ENCODE measurements at regions not wholly inside any gene's neighbourhood (a gene's known extent, or its start where the extent isn't known, plus 50 kb on each side); places are given as distances from the start of the nearest gene placed in this dataset.
"Not testable (repeated sequence)": the region's sequence is repeated elsewhere in the genome, so short reads cannot be mapped to it uniquely, and the experiment has no call there.

DNA sequence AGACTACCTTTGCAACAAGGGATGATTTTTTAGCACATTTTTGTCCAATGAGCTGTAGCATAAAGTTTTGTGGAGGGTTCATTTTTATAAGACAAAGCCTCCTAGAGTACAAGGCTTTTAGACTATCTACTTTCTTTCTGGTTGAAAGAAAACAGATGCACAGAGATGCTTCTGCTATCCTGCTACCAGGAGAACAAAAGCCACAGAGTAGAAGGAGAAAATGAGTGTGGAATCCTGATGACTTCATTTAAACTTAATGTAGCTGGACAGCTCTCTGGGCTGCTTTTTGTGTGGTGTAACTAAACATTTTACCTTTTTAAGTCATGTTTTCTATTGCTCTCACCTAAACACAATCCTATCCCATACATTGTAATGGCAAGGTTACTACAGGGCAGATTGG is 1009.4 kb downstream of the TLE1 start:
- Histone ChIP-seq H3K9me3 (no peaks in the 10 kb centered on the region), H3K27me3 (no peaks in the 10 kb centered on the region), H3K4me1 (peaks cover 0 to 19% (median 16%) of the 10 kb centered on the region in 4 donors), H3K36me3 (no peaks in the 10 kb centered on the region), H3K4me3 (no peak overlapping the region), H3K27ac (peak overlapping the region in 3 of 4 donors; percentile 36 to 70 (median 40))
- intact Hi-C loops (cut with DNase I): no loop called here
- DNase-seq: no peak
- TF ChIP-seq, protein P1, sequence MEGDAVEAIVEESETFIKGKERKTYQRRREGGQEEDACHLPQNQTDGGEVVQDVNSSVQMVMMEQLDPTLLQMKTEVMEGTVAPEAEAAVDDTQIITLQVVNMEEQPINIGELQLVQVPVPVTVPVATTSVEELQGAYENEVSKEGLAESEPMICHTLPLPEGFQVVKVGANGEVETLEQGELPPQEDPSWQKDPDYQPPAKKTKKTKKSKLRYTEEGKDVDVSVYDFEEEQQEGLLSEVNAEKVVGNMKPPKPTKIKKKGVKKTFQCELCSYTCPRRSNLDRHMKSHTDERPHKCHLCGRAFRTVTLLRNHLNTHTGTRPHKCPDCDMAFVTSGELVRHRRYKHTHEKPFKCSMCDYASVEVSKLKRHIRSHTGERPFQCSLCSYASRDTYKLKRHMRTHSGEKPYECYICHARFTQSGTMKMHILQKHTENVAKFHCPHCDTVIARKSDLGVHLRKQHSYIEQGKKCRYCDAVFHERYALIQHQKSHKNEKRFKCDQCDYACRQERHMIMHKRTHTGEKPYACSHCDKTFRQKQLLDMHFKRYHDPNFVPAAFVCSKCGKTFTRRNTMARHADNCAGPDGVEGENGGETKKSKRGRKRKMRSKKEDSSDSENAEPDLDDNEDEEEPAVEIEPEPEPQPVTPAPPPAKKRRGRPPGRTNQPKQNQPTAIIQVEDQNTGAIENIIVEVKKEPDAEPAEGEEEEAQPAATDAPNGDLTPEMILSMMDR (IDR thresholded peaks at IDR 0.05): no peak
- peak in 3 of 4 donors; percentile 27 to 54 (median 27) for TF ChIP-seq POLR2AphosphoS5 (IDR thresholded peaks at IDR 0.05)

DNA sequence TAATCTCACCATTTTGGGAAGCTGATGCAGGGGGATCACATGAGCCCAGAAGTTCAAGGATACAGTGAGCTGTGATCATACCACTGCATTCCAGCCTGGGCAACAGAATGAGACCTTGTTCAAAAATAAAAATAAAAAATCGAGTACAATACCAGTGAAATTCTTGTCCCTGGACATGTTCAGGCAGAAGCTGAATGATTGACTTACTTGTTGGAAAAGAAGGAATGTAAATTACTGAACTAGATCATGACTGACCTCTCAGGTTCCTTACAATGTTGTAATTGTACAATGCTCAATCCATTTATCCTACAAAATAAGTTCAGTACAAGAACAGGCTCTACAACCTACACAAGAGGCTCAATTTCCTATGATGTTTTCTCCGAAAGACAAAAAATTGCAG is 1010.4 kb downstream of the TLE1 start:
- Histone ChIP-seq H3K9me3 (no peaks in the 10 kb centered on the region), H3K4me3 (no peak overlapping the region), H3K4me1 (peaks cover 0 to 19% (median 16%) of the 10 kb centered on the region in 4 donors), H3K36me3 (no peaks in the 10 kb centered on the region), H3K27ac (peak overlapping the region in 1 of 4 donors; percentile 70), H3K27me3 (no peaks in the 10 kb centered on the region)
- intact Hi-C loops (cut with DNase I): no loop called here
- no peak for DNase-seq
- 66 to 89% methylated on average over 2 of the region's 2 CpGs for WGBS, 2 donors
- no peak for TF ChIP-seq POLR2A (IDR thresholded peaks at IDR 0.05)

DNA sequence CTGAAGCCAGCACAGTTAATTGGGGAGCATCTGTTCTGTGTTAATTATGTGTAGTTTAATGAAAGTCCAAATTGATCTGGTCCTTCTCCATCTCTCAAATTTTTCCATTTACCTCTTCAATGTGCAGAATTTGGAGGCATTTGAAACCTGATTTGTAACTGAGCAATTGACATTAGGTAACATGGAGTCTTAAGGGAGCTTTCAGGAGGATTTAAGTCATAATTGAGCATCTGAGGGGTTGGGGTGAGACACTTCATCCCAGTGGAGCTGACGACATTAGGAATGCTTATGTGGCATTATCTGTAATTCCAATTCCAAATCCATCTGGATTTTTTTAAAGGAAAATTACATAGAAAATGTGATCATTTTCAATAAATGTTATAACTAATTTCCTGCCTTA is 1015.9 kb downstream of the TLE1 start:
- Histone ChIP-seq H3K27ac (no peak overlapping the region), H3K27me3 (no peaks in the 10 kb centered on the region), H3K4me3 (no peak overlapping the region), H3K9me3 (no peaks in the 10 kb centered on the region), H3K36me3 (no peaks in the 10 kb centered on the region), H3K4me1 (no peaks in the 10 kb centered on the region)
- DNase-seq: no peak
- intact Hi-C loops (cut with DNase I): no loop called here
- 73 to 82% methylated on average over 1 of the region's 1 CpG for WGBS, 2 donors
- TF ChIP-seq POLR2AphosphoS5 (IDR thresholded peaks at IDR 0.05) (no peak), POLR2A (IDR thresholded peaks at IDR 0.05) (no peak), EP300 (IDR thresholded peaks at IDR 0.05) (no peak)
- TF ChIP-seq, protein P1 (IDR thresholded peaks at IDR 0.05): no peak

DNA sequence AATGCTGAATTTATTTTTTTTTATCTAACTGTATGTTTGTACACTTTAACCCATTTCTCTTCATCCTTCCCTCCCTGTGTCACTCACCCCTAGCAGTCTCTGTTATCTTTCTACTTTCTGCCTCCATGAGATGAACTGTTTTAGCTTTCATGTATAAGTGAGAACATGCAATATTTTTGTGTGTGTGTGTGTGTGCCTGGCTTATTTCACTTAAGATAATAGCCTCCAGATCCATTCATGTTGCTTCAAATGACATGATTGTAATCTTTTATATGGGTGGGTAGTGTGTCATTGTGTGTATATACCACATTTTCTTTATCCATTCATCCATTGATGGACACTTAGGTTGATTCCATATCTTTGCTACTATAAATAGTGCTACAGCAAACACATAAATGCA is 1023.9 kb downstream of the TLE1 start:
- H3K4me3 ChIP-seq: no peak overlapping the region
- no peak for DNase-seq
- intact Hi-C loops (cut with DNase I): no loop called here
- no peaks in the 10 kb centered on the region for H3K27me3 ChIP-seq
- H3K36me3 ChIP-seq: no peaks in the 10 kb centered on the region
- no peak overlapping the region for H3K27ac ChIP-seq
- H3K9me3 ChIP-seq: no peaks in the 10 kb centered on the region
- peaks cover 0 to 10% (median 0%) of the 10 kb centered on the region in 4 donors for H3K4me1 ChIP-seq
- TF ChIP-seq, protein P1 (IDR thresholded peaks at IDR 0.05): no peak
- no peak for TF ChIP-seq POLR2AphosphoS5 (IDR thresholded peaks at IDR 0.05)

DNA sequence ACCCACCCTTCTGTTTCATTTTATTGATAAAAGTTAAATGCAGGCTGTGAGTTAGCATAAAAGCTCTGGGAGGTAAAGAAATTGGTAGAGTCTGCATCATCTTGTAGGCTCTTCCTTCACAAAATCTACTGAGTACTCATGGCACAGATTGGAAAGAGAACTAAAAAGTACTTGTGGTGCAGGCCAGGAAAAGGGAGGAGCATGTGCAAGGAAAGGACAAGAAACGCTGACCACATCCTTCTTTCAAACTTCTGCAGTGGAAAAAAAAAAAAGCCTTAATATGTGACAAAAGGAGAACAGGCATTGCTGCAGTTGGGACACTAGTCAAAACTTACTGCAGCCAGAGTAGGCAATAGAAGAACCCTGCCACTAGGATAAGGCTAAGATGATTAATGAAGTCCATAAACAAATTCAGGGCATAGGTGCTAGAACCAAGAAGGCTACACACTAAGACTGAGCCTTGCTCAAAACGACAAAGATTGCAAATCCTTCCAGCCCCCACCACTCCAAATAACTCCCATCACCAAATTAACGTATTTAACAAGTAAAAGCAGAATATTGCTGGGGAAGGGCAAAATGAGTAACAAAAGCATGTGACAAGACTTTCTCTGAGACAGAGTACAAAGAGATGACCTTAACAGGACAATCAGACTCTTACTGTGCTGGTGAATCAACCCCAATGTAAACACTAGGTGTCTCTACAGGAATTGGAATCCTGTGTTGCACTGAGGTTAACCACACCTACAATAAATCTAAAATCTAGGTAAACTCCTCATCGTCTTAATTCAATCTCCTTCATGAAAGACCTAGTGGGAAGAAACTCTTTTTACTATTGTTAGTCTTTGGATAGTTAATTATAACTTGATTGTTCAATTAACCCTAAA is 1024.8 kb downstream of the TLE1 start:
- no peak for DNase-seq
- TF ChIP-seq POLR2A (IDR thresholded peaks at IDR 0.05) (no peak), EP300 (IDR thresholded peaks at IDR 0.05) (no peak), POLR2AphosphoS5 (IDR thresholded peaks at IDR 0.05) (no peak)
- TF ChIP-seq, protein P1 (IDR thresholded peaks at IDR 0.05): no peak
- Histone ChIP-seq H3K36me3 (no peaks in the 10 kb centered on the region), H3K4me1 (peaks cover 0 to 10% (median 0%) of the 10 kb centered on the region in 4 donors), H3K4me3 (no peak overlapping the region), H3K27me3 (no peaks in the 10 kb centered on the region), H3K27ac (no peak overlapping the region), H3K9me3 (no peaks in the 10 kb centered on the region)
- WGBS, 2 donors: 34 to 45% methylated on average over 4 of the region's 4 CpGs
- intact Hi-C loops (cut with DNase I): no loop called here

DNA sequence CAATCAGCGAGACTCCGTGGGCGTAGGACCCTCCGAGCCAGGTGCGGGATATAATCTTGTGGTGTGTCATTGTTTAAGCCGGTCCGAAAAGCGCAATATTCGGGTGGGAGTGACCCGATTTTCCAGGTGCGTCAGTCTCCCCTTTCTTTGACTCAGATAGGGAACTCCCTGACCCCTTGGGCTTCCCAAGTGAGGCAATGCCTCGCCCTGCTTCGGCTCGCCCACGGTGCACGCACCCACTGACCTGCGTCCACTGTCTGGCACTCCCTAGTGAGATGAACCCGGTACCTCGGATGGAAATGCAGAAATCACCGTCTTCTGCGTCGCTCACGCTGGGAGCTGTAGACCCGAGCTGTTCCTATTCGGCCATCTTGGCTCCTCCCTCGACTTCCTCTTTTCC is 1029.6 kb downstream of the TLE1 start:
- intact Hi-C loops (cut with DNase I); H3K4me3 ChIP-seq; H3K27me3 ChIP-seq; H3K4me1 ChIP-seq; DNase-seq; H3K27ac ChIP-seq; H3K9me3 ChIP-seq; H3K36me3 ChIP-seq: not testable (repeated sequence)
- WGBS, 2 donors: 97% methylated on average over 26 of the region's 26 CpGs

Measured in sigmoid colon (tissue), 6 donors.